OCI-LY3 (cell line): ENCODE measurements at regions not wholly inside any gene's neighbourhood (a gene's known extent, or its start where the extent isn't known, plus 50 kb on each side); places are given as distances from the start of the nearest gene placed in this dataset.

ENCODE experiments used
- CTCF ChIP-seq: fragments of 200-600, 300-600 bp; sonication (generic); IDR thresholded peaks from 2 replicates; pipeline ENCODE4 v1.5.1; 2014; ENCODE audit warnings: antibody characterized with exemption, low read length, low read depth
- EZH2phosphoT487 ChIP-seq: fragments of 200-600 bp; shearing (Covaris generic); IDR thresholded peaks from 2 replicates; pipeline ENCODE4 v1.6.1; 2018; ENCODE audit warnings: antibody characterized with exemption, mixed run types, low read depth

- TF ChIP-seq CTCF (no peak), EZH2phosphoT487 (no peak)
These were observed 366.6 kb upstream of the MC4R start for GRCh38 chr18:60739212-60739611.
